ENCODE measurements at regions not wholly inside any gene's neighbourhood (a gene's known extent, or its start where the extent isn't known, plus 50 kb on each side); places are given as distances from the start of the nearest gene placed in this dataset.

DNA sequence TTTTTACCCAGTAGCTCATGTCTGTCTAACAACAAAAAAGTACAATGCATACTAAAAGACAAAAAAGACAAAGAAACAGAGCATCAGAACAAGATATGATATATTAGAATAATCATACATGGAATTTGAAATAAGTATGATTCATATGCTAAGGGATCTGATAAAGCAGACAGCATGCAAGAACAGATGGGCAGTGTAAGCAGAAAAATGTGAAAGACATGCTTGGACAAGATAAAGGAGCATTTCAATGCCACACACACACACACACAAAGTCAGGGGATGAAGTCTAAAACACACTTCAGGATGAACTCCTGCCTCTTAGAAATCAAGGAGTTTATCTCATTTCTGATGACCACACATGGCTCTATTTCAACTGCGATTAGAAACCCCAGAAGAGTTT is 649.6 kb upstream of the NDST4 start:
- H3K27ac ChIP-seq (ENCODE audit: low read depth in 1 of 2, low read length in 1 of 2): no peak overlapping the region
- 79 to 91% methylated on average over 1 of the region's 1 CpG for WGBS, 2 donors
- ATAC-seq (ENCODE audit: insufficient read depth, low FRiP score): no peak

GRCh38 chr4:115759231-115759630 is 645.8 kb upstream of the NDST4 start:
- peak; percentile 34 for ATAC-seq (ENCODE audit: insufficient read depth, low FRiP score)
- peaks cover 0 to under 1% (median 0%) of the 10 kb centered on the region in 4 donors for H3K9me3 ChIP-seq (ENCODE audit: control insufficient read depth in 4 of 4, insufficient read depth in 3 of 4, low read length in 3 of 4)
- no peak overlapping the region for H3K27ac ChIP-seq (ENCODE audit: low read depth in 1 of 2, low read length in 1 of 2)
- H3K36me3 ChIP-seq (ENCODE audit: control insufficient read depth in 4 of 4, insufficient read depth in 4 of 4, low read length in 4 of 4): no peaks in the 10 kb centered on the region
- WGBS, 2 donors: 58 to 62% methylated on average over 2 of the region's 2 CpGs
- no peak overlapping the region for H3K9ac ChIP-seq (ENCODE audit: insufficient read depth in 1 of 2, low read length in 2 of 2)
- no peak overlapping the region for H3K4me3 ChIP-seq
- no peak for DNase-seq
- TF ChIP-seq, protein P1, sequence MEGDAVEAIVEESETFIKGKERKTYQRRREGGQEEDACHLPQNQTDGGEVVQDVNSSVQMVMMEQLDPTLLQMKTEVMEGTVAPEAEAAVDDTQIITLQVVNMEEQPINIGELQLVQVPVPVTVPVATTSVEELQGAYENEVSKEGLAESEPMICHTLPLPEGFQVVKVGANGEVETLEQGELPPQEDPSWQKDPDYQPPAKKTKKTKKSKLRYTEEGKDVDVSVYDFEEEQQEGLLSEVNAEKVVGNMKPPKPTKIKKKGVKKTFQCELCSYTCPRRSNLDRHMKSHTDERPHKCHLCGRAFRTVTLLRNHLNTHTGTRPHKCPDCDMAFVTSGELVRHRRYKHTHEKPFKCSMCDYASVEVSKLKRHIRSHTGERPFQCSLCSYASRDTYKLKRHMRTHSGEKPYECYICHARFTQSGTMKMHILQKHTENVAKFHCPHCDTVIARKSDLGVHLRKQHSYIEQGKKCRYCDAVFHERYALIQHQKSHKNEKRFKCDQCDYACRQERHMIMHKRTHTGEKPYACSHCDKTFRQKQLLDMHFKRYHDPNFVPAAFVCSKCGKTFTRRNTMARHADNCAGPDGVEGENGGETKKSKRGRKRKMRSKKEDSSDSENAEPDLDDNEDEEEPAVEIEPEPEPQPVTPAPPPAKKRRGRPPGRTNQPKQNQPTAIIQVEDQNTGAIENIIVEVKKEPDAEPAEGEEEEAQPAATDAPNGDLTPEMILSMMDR (IDR thresholded peaks at IDR 0.05; ENCODE audit: control extremely low read depth, extremely low read depth): no peak
- no peaks in the 10 kb centered on the region for H3K4me1 ChIP-seq (ENCODE audit: control insufficient read depth in 5 of 5, insufficient read depth in 5 of 5, low read length in 5 of 5)
- no peaks in the 10 kb centered on the region for H3K27me3 ChIP-seq (ENCODE audit: control insufficient read depth in 3 of 3, insufficient read depth in 3 of 3, low read length in 2 of 3)

More for the DNA sequence above, 649.6 kb upstream of the NDST4 start:
- TF ChIP-seq, protein P1 (IDR thresholded peaks at IDR 0.05; ENCODE audit: control extremely low read depth, extremely low read depth): no peak
- no peaks in the 10 kb centered on the region for H3K4me1 ChIP-seq (ENCODE audit: control insufficient read depth in 5 of 5, insufficient read depth in 5 of 5, low read length in 5 of 5)
- H3K9ac ChIP-seq (ENCODE audit: insufficient read depth in 1 of 2, low read length in 2 of 2): no peak overlapping the region
- H3K4me3 ChIP-seq: no peak overlapping the region
- H3K36me3 ChIP-seq (ENCODE audit: control insufficient read depth in 4 of 4, insufficient read depth in 4 of 4, low read length in 4 of 4): no peaks in the 10 kb centered on the region
- no peaks in the 10 kb centered on the region for H3K9me3 ChIP-seq (ENCODE audit: control insufficient read depth in 4 of 4, insufficient read depth in 3 of 4, low read length in 3 of 4)
- DNase-seq: no peak
- no peaks in the 10 kb centered on the region for H3K27me3 ChIP-seq (ENCODE audit: control insufficient read depth in 3 of 3, insufficient read depth in 3 of 3, low read length in 2 of 3)

DNA sequence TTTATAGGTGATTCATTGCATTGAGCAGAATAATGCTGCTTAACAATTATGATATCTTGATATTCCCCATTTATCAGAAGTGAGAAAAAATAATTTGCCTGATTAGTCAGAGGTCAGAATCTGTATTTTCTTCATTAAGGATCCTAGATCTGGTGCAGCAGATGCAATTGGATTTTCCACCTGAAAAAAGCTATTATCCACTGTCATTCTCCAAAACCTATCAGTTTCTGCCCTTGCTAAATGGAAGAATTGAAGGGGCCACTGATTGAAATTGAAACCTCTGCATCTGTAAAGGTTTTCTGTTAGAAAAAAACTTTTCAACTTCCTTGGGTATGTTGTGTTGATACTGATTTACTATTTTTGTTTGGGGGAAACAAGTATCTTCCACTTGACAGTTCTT is 636.0 kb upstream of the NDST4 start:
- H3K9me3 ChIP-seq (ENCODE audit: control insufficient read depth in 4 of 4, insufficient read depth in 3 of 4, low read length in 3 of 4): peaks cover 0 to 3% (median 0%) of the 10 kb centered on the region in 4 donors
- no peaks in the 10 kb centered on the region for H3K27me3 ChIP-seq (ENCODE audit: control insufficient read depth in 3 of 3, insufficient read depth in 3 of 3, low read length in 2 of 3)
- no peak overlapping the region for H3K27ac ChIP-seq (ENCODE audit: low read depth in 1 of 2, low read length in 1 of 2)
- ATAC-seq (ENCODE audit: insufficient read depth, low FRiP score) (no peak), DNase-seq (no peak)
- no peaks in the 10 kb centered on the region for H3K36me3 ChIP-seq (ENCODE audit: control insufficient read depth in 4 of 4, insufficient read depth in 4 of 4, low read length in 4 of 4)
- no peak overlapping the region for H3K4me3 ChIP-seq
- TF ChIP-seq, protein P1 (IDR thresholded peaks at IDR 0.05; ENCODE audit: control extremely low read depth, extremely low read depth): no peak
- H3K4me1 ChIP-seq (ENCODE audit: control insufficient read depth in 5 of 5, insufficient read depth in 5 of 5, low read length in 5 of 5): no peaks in the 10 kb centered on the region
- no peak overlapping the region for H3K9ac ChIP-seq (ENCODE audit: insufficient read depth in 1 of 2, low read length in 2 of 2)

DNA sequence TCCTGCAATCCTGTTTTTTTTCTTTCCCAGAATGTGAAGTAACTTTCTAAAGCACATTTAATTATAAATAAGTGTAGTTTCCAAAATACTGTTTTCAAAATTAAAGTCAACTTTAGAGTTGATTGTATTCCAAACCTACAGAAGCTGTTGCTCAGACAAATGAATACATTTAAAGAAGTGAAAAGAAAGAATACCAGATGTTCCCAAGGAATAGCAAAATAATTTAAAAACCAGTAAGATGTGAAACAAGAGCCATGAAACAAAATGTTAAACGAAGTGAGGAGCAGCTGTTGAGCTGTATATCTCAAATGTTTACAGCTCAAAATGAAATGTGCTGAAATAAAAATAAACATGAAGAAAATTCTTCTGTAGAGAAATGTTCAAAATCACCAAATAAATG is 627.4 kb upstream of the NDST4 start:
- Histone ChIP-seq H3K36me3 (ENCODE audit: control insufficient read depth in 4 of 4, insufficient read depth in 4 of 4, low read length in 4 of 4) (no peaks in the 10 kb centered on the region), H3K27me3 (ENCODE audit: control insufficient read depth in 3 of 3, insufficient read depth in 3 of 3, low read length in 2 of 3) (peaks cover 0 to 6% (median 0%) of the 10 kb centered on the region in 3 donors), H3K4me1 (ENCODE audit: control insufficient read depth in 5 of 5, insufficient read depth in 5 of 5, low read length in 5 of 5) (peaks cover 0 to 3% (median 0%) of the 10 kb centered on the region in 5 donors), H3K4me3 (no peak overlapping the region), H3K9ac (ENCODE audit: insufficient read depth in 1 of 2, low read length in 2 of 2) (no peak overlapping the region), H3K27ac (ENCODE audit: low read depth in 1 of 2, low read length in 1 of 2) (no peak overlapping the region), H3K9me3 (ENCODE audit: control insufficient read depth in 4 of 4, insufficient read depth in 3 of 4, low read length in 3 of 4) (no peaks in the 10 kb centered on the region)
- DNase-seq (peak in 2 of 3 donors; percentile 73 to 84), ATAC-seq (ENCODE audit: insufficient read depth, low FRiP score) (no peak)
- WGBS, 2 donors: 41 to 53% methylated on average over 1 of the region's 1 CpG
- TF ChIP-seq, protein P1 (IDR thresholded peaks at IDR 0.05; ENCODE audit: control extremely low read depth, extremely low read depth): no peak

Data from lung (tissue), 11 donors.